NOMO-1 treated with DMSO at 0.1 percent for 48 hours (cell line): ENCODE measurements at regions not wholly inside any gene's neighbourhood (a gene's known extent, or its start where the extent isn't known, plus 50 kb on each side); places are given as distances from the start of the nearest gene placed in this dataset.

Experiments
- DNase-seq: peaks from one replicate; lab custom pipeline; 2025; ENCODE audit not compliant: unreplicated experiment; lab: John Stamatoyannopoulos, UW

DNA sequence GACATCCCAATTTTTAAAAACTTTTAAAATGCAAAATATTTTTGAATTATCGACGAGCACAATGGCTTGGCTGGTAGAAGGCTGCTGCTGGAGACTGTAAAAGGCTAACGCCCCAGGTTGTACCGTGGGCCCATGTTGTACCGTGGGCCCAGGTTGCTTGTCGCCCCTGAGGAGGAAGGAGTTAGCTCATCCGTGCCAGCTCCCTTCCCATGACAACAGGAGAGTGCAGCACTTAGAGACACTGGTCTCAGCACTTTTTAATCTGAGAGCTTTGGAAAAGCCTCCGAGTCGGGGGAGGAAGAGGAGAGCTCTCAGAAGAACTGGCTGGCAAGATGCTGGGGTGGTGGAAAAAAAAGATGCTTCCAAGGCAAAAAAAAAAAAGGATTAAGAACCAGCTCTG, 50.3 kb upstream of the CACNA1A start:
- DNase-seq: no peak
